ENCODE measurements at regions not wholly inside any gene's neighbourhood (a gene's known extent, or its start where the extent isn't known, plus 50 kb on each side); places are given as distances from the start of the nearest gene placed in this dataset.
A peak's percentile ranks its signal among the peaks of the same experiment; 100 is the strongest.
"Not testable (repeated sequence)": the region's sequence is repeated elsewhere in the genome, so short reads cannot be mapped to it uniquely, and the experiment has no call there.

DNA sequence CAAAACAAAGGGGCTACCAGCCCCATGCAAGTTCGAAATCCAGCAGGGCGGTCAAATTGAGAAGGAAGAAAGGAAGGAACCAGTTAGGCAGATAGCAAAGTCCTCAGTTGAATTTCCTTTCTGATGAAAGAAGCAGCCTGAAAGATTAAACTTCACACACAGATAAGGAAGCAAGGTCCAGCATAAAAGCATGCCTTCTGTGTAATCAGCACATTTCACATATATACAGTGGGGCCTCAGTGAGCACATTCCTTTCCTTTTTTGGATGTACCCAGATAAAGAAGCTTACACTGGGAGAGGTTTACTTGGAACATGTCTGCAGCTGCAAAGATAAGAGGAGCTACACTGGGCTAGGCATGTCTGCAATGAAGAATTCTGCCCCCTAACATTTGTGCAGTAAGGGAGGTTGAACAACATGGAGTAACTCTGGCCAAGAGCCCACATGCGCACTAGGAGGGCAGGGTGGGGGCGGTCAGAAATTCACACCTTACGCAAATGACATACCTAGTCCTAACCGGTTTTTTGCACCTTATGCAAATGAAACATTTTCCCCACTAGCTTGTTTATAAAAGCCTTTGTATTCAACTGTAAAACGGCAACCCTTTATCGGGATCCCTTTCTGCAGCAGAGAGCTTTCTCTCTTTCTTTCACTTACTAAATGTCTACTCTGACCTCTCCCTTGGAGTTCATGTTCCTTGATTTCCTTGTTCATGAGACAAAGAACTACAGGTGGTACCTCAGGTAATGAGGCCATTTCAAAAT is 149.7 kb upstream of the FBXL17 start:
- no peak for DNase-seq (ENCODE audit: low spot score)

DNA sequence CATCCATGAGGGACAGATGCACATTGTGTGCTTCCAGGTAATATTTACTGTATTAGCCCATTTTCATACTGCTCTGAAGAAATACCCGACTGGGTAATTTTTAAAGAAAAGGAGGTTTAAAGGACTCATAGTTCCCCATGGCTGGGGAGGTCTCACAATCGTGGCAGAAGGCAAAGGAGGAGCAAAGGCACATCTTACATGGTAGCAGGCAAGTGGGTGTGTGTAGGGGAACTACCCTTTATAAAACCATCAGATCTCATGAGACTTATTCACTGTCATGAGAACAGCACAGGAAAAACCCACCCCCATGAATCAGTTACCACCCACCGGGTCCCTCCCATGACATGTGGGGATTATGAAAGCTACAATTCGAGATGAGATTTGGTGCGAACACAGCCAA is 148.8 kb upstream of the FBXL17 start:
- DNase-seq (ENCODE audit: low spot score): no peak

DNA sequence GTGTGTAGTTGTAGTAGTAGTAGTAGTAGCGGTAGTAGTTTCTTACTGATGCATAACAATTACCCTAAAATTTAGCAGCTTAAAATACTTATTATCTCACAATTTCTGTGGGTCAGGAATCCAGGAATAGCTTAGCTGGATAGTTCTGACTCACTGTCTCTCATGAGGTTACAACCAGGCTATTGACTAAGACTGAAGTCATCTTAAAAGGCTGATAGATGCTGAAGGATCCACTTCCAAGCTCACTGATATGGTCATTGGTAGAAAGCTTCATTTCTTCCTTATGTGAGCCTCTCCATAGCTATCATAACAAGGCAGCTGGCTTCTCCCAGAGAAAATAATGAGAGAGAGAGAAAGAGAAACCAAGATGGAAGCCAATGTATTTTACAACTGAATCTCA is 147.5 kb upstream of the FBXL17 start:
- DNase-seq (ENCODE audit: low spot score): no peak

DNA sequence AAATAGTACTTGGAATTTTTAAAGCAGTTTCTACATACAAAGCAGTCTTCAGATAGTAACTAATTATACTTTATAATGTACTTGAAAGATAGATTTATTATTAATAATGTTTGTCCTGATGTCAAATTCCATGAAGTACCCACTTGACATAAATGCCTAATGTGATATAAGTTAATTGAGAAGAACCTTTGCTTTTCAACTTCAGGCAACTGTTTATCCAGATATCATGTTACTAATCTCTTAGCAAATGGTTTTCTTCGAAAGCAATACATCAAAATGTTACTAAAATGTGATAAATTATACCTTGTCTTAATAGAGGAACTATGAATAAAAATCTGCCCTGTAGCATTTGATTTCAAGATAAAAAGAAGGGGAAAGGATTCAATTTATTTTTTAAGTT is 146.8 kb upstream of the FBXL17 start:
- DNase-seq (ENCODE audit: low spot score): no peak

DNA sequence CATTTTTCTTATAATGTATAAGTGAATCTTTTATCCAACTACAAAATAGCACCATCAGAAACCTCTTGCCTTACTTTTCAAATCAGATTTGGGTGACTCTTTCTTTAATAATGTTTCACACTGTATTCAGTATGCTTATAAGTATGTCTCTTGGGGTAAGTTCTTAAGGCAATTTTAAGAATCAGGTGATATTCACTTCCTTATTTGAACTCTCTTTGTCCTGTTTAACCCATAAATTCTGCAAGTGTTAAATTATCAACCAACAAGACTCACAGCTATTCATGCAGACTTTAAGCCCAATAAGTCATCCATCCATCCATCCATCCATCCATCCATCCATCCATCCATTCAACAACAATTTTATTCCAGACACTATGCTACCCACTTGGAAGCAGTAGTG is 142.7 kb upstream of the FBXL17 start:
- no peak for DNase-seq (ENCODE audit: low spot score)

DNA sequence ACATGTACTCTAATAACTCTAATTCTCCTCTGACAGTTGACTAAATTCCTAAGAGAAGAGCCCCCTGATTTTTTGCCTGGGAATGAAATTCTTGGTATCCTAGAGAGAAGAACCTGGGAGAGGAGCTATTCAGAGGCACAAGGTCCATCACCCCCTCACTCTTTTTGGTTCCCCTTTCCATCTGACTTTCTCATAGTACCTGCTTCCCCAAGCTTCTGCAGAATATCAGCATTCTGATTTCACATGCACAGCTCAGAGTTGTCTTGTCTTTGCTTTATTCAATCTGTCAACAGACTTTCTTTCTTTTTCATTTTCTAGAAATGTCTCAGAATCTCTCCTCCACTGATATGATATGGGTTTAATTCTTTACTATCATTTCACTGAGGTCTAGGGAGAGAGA is 141.5 kb upstream of the FBXL17 start:
- no peak for DNase-seq (ENCODE audit: low spot score)

DNA sequence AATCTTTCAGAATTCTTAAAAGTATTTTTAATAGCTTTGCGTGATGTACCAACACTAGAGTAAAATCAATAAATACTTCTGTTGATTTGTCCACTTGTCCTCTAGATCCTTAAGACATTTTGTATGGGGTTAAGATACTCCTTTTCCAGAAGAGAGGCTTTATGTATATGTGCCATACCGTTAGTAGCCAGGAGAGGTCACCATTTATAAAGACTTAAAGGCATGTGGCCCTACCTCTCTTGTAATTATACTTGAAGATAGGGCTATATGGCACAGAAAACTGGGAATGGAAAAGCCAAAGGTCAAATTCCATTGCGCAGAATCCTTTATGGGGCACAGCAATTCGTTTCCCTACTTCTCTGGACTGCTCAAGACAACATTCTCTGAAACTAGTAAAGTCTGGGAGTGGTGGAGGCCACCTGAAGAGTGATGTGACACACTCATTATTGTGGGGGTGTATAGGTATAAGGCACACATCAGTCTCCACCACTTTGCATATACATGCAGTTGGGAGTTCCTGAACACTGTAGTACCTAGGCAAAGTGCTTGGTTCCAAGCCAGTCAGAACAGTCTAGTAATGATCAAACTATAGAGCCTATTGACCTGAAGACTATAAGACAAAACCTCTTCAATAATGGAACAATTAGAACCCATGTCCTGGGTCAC is 140.1 kb upstream of the FBXL17 start:
- DNase-seq (ENCODE audit: low spot score): peak; percentile 25

DNA sequence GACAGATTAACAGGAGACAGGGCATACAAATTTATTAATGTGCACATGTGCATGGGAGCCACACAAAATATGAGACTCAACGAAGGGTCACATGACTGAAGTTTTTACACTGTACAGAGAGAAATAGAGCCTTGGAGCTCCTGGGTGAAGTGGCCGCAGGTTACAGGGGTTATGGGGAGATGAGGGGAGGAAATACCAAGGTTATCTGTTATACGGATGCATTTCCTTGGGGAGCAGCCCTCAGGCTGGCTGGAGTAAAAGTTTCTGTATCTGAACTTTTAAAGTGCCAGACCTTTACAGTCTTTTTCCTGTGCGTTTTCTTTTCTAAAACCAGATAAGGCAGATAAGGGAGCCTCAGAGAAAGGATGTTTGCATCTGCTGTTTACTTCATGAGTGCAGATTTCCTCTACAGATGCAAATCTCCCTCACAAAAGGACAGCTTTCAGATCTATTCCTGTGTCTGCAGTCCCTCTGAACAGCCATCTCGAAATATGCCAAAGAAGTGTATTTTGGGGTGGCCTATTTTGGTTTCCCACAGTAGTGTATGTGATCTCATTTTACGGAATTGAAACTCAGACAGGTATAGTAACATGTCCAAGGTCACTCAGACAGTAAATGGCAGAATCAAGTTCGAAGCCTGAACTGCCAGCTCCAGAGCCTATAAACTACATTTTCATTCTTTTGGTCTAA is 139.3 kb upstream of the FBXL17 start:
- no peak for DNase-seq (ENCODE audit: low spot score)

DNA sequence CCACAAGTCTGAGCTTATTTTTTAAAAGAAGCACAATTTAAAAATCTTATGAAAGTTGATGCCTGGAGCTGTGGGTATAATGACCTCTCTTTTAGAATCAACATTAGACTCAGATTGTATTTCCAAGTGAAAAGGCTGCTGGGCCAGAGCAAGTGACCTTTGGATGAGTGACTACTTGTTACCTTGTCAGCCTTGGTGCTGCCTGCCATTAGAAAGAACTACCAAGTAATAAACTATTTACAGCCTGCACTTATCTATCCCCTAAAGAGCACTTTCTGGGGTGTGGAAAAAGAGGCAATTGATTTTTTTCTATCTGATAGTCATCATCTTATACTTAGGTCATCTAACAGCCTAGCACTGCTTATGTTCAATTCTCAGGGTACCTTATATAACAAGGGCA is 134.9 kb upstream of the FBXL17 start:
- DNase-seq (ENCODE audit: low spot score): no peak

DNA sequence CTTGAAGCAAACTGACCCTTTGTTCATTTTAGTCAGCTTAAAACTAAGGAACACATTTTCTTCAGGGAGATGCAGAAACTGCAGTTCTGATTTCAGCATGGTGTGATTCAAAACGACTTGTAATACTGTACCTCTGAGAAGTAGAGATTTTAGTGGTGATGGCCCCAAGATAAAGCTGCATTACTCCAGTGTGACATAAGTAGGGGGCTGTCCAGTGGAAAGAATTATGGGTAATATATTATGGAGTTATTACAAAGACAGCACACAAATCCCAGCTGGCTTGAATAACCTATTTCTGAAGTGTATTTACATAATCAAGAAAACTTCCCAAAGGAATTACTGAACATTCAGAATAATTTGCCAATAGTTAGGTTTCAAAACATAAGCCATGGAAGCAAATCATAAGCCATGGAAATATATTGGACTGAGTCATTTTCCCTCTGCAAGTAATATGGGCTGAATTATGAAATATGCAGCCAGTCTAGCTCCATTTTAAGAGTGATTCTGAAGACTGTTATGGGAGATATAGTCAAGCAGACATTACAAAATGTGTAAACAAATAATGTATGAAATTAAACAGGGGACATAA is 133.7 kb upstream of the FBXL17 start:
- no peak for DNase-seq (ENCODE audit: low spot score)

DNA sequence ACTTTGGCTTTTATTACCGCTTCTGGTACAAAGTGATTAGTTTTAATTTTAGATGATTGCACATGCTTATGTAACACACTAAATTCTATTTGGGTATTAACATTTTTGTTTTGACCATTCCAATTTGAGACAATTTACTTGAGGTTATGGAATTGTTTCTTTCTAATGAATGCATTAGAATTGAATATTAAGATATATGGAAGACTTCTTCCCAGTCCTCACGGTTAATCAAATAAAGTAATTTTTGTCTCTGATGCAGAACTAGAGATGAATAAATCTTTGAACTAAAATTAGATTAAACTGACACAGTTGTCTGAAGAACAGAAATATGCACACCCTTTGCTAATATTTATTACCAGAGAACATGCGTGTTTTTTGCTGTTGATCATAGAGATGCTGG is 127.1 kb upstream of the FBXL17 start:
- no peak for DNase-seq (ENCODE audit: low spot score)

DNA sequence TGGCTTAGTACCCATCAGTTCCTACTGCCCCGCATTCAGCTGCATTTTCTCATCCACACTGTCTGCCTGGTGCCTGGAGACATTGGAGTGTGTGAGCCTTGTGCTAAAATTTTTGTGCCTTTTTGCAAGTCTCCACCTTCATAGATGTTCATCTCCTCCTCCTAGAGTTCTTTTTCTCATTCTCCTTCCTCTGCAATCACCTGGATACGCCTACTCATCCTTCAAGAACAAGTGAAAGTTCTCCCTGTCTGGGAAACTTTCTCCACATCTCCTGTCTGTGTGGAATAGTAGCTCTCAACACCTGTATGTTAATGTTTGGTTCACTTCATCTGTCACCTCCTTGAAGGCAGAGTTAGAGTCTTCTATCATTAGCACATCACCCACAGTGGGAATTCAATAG is 125.7 kb upstream of the FBXL17 start:
- DNase-seq (ENCODE audit: low spot score): no peak

DNA sequence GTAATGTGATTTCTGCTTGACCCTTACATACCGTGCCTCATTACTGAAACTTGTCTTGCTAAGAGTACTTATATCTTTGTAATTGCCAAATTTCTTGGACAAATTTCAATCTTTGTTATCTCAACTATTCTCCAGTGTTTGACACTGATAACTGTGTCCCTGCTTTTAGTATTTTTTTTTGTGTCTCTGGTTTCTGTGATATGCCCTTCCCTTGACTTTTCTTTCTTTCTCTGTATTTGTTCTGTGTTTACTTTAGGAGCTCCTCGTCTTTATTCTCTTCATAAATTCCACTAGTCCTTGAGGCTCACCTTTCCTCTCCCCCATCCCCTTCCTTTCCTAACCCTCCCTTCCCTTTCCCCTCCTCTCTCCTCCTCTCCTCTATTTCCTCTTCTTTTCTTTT is 123.7 kb upstream of the FBXL17 start:
- no peak for DNase-seq (ENCODE audit: low spot score)

DNA sequence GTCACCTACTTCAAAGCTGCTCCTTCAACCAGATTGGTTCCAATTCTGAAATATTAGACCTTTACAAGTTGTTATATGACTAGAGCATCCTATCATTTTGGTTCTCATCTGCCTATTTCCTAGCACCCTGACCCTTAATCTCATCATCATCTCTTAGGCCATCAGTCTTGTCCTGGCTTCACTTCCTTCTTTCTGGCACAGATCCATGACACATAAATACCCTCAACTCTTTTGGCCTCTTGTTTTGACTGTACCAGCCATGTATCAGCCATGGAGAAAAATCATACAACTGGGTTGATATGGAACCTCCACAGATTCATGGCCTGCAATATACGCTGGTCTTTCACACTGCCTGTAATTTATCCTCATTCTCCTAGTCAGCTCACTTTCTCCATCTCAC is 123.1 kb upstream of the FBXL17 start:
- DNase-seq (ENCODE audit: low spot score): no peak

DNA sequence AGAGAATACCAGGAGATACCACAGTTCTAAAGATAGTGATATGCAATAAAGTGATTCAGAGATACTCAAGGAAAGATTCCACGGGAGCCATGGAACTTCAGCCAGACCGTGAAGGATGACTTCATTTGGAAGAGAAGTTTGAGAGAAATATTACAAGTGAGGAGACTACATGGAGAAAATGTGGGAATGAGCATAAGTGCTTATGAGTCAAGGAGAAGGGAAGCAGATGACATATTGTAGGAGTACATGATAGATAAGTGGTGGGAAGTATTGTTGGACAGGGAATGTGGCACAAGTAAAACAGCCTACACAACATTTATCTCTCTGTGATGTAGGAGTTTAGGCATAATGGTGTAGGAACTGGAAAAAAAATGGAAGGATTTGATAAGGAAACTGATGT is 122.1 kb upstream of the FBXL17 start:
- DNase-seq (ENCODE audit: low spot score): no peak

DNA sequence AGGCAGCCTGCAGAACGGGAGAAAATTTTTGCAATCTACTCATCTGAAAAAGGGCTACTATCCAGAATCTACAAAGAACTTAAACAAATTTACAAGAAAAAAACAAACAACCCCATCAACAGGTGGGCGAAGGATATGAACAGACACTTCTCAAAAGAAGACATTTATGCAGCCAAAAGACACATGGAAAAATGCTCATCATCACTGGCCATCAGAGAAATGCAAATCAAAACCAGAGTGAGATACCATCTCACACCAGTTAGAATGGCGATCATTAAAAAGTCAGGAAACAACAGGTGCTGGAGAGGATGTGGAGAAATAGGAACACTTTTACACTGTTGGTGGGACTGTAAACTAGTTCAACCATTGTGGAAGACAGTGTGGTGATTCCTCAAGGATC is 113.7 kb upstream of the FBXL17 start:
- not testable (repeated sequence) for DNase-seq (ENCODE audit: low spot score)

DNA sequence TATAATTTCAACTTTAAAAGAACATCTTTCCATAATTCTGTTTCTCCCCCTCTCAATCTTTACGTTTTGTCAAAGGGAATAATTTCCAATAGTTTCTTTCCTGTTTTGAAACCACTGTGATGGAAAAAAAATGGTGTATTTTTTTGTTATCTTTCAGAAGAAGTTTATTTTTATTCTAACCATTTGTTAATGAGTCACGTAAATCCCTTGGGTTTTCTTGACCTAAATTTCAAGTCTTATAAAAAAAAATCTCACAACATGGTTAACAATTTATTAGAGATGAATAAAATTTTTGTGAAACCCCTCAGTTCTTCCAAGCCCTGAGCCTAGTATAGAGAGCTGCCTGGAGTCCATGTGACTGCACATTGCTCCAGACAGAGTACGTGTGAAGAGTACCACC is 106.1 kb upstream of the FBXL17 start:
- DNase-seq (ENCODE audit: low spot score): no peak

DNA sequence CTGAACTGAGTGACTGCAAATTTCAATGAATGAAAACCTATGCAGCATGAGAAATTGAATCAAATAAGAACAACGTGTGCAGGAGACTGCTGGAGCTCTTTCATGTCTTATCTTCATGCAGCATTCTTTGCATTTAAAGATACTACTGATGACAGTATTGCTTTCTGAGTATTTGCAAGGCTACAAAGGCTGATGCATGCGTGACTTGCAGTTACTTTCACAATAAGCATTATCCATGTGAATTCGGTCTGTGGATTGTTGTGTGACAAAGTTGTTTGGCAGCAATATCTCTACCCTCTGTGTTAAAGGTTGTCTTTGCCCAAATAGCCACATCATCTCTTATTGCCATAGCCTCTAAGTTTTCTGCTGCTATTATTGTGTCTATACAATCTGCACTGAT is 102.1 kb upstream of the FBXL17 start:
- DNase-seq (ENCODE audit: low spot score): no peak

DNA sequence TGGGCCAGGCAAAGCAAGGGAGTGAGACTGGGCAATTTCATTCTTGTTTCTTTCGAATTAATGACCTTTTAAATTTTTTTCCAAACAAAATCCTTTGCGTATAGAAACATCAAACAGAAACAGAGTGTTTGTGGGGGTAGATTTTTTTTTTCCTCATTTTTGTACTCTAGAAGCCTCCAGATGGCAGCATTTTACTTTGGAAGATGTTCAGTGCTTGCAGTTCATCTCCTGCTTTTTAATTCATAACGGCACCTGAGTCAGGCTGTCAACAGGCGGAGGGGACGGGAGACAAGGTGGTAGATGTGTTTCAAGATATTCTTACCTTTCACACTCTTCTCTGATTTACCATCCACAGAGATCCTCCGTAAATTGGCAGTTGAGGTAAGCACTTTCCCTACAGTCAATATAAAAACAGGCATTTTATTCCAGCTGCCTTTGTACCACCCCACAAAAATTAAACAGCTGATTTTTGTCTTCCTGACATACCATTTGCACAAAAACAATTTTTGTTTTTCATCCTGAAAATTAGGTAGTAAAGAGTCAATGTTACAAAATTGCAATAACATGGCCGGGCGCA is 99.5 kb upstream of the FBXL17 start:
- DNase-seq (ENCODE audit: low spot score): no peak

DNA sequence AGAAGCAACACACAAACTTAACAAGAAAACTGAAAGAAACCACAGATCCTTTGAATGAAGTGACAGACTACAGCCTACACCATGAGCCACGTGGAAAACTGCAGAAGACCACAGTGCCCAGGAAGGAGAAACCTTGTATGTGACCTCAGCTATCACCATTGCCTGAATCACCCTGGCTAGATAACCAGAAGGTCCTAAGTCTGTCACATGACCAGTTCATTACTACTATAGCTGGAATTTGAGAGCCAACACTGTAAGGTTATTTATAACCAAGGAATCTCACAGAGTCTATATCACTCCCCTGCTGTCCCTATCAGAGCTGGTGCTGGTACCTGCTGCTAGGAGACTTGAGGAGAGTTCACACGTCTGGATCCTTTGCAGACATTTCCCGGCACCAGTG is 90.3 kb upstream of the FBXL17 start:
- no peak for DNase-seq (ENCODE audit: low spot score)

DNA sequence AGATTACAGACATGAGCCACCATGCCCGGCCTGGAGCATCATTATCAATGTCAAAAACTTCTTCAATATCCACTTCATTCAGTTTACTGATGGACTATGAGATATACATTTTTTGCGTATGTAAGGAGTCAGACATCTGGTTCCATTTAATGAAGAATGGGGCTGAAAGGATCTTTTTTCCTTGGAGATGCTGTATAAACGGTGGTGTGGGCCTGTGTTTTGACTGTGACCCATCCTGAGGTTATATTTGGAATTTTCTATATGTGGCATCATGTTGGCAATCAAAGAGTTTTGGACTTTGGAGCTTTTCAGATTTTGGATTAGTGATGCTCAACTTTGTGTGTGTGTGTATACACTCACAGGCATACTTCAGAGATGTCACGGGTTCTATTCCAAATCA is 85.7 kb upstream of the FBXL17 start:
- DNase-seq (ENCODE audit: low spot score): no peak

DNA sequence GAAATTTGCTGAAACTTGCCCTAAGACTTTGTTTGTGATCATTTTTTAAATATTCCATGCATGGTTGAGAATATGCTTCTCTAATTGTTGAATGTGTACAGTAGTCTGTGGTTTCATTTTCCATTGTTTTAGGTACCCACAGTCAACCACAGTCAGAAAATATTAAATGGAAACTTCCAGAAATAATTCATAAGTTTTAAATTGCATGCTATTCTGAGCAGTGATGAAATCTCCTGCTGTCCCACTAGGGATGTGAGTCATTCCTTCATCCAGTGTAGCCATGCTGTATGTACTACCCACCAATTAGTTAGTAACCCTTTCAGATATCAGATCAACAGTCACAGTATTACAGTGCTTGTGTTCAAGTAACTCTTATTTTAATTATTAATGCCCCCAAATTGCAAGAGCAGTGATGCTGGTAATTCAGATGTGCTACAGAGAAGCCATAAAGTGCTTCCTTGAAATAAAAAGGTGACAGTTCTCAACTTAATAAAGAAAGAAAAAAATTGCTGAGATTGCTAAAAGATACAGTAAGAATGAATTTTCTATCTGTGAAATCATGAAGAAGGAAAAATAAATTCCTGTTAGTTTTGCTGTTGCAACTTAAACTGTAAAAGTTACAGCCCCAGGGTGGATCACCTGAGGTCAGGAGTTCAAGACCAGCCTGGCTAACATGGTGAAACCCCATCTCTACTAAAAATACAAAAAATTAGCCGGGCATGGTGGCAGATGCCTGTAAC is 79.9 kb upstream of the FBXL17 start:
- no peak for DNase-seq (ENCODE audit: low spot score)
